Kidney (tissue), 13 donors: ENCODE measurements at regions not wholly inside any gene's neighbourhood (a gene's known extent, or its start where the extent isn't known, plus 50 kb on each side); places are given as distances from the start of the nearest gene placed in this dataset.
A peak's percentile ranks its signal among the peaks of the same experiment; 100 is the strongest.

Experiments
- DNase-seq, 5 donors: peaks; one replicate each; pipeline ENCODE4 v3.0.0-alpha.2; 2013 to 2020
- FAIRE-seq: peaks from 2 replicates; lab custom pipeline; 2012; peaks lifted over from hg19 to GRCh38; lab: Jason Lieb, UNC
- H3K27ac ChIP-seq, 2 donors: one replicate each; pipeline ENCODE4 v1.7.0; 2013; ENCODE audit warnings: low read depth in 2 of 2, low read length in 2 of 2, inconsistent platforms in 1 of 2
- H3K27me3 ChIP-seq: one replicate; pipeline ENCODE4 v1.7.1; 2013; ENCODE audit warnings: low read length, inconsistent platforms; ENCODE audit not compliant: control insufficient read depth, insufficient read depth
- H3K36me3 ChIP-seq, 3 donors: one replicate each; pipeline versions ENCODE4 v1.7.0 to v1.7.1; 2013; ENCODE audit warnings: low read length in 3 of 3, control low read depth in 1 of 3, inconsistent platforms in 1 of 3; ENCODE audit not compliant: insufficient read depth in 3 of 3, control insufficient read depth in 2 of 3
- H3K4me1 ChIP-seq, 3 donors: one replicate each; pipeline versions ENCODE4 v1.7.0 to v1.7.1; 2013; ENCODE audit warnings: low read length in 3 of 3, inconsistent platforms in 1 of 3, low read depth in 1 of 3; ENCODE audit not compliant: control insufficient read depth in 2 of 3, insufficient read depth in 2 of 3
- H3K4me3 ChIP-seq, 3 donors: one replicate each; pipeline versions ENCODE4 v1.7.0 to v1.8.1; 2013; ENCODE audit warnings: low read length in 3 of 3, control low read depth in 1 of 3, inconsistent platforms in 1 of 3
- H3K9ac ChIP-seq, 3 donors: one replicate each; pipeline versions ENCODE4 v1.7.0 to v1.7.1; 2013; ENCODE audit warnings: low read length in 3 of 3, control low read depth in 1 of 3, inconsistent platforms in 1 of 3
- H3K9me3 ChIP-seq, 3 donors: one replicate each; pipeline versions ENCODE4 v1.7.0 to v1.7.1; 2013; ENCODE audit warnings: low read length in 3 of 3, control low read depth in 1 of 3, inconsistent platforms in 1 of 3; ENCODE audit not compliant: control insufficient read depth in 2 of 3, insufficient read depth in 1 of 3
- CTCF ChIP-seq: IDR thresholded peaks from 3 replicates; pipeline ENCODE4 v1.5.1; 2012; ENCODE audit warnings: mild to moderate bottlenecking, moderate library complexity, borderline replicate concordance; ENCODE audit not compliant: insufficient read depth; ENCODE audit errors: extremely low read depth
- intact Hi-C: fragments of 100-400 bp; cut with DNase I; formaldehyde crosslinking; loops from one replicate; pipeline ENCODE4 v1.11.1; 2022
- donor health status: control.
- donor health status: control.
- donor health status: control.
- donor health status: control.
- donor health status: control.
- donor health status: DM: yes; HTN: yes; CAD: no.
- donor health status: Normal renal cell carcinoma (clear cell type).

GRCh38 chr7:34406848-34407530 lies 251.0 kb upstream of the NPSR1 start:
- peak in 3 of 5 donors; percentile 11 to 32 (median 14) for DNase-seq

GRCh38 chr7:34407586-34407985 lies 250.4 kb upstream of the NPSR1 start:
- H3K4me3 ChIP-seq, result no peak overlapping the region
- DNase-seq (no peak), FAIRE-seq (no peak)
- H3K27ac ChIP-seq, result no peak overlapping the region
- intact Hi-C loops, result no loop called here
- TF ChIP-seq CTCF, result no peak
- H3K27me3 ChIP-seq, result no peaks in the 10 kb centered on the region
- no peaks in the 10 kb centered on the region for H3K9me3 ChIP-seq
- H3K36me3 ChIP-seq, result no peaks in the 10 kb centered on the region
- H3K4me1 ChIP-seq, result no peaks in the 10 kb centered on the region
- H3K9ac ChIP-seq, result no peak overlapping the region

More at GRCh38 chr7:34406848-34407530, 251.0 kb upstream of the NPSR1 start:
- Histone ChIP-seq H3K4me3 (no peak overlapping the region), H3K27me3 (no peaks in the 10 kb centered on the region), H3K27ac (no peak overlapping the region), H3K4me1 (no peaks in the 10 kb centered on the region), H3K36me3 (no peaks in the 10 kb centered on the region), H3K9ac (no peak overlapping the region), H3K9me3 (no peaks in the 10 kb centered on the region)
- no peak for FAIRE-seq
- intact Hi-C loops, result no loop called here
- no peak for TF ChIP-seq CTCF

- Histone ChIP-seq H3K27ac (no peak overlapping the region), H3K4me1 (no peaks in the 10 kb centered on the region), H3K9ac (no peak overlapping the region), H3K27me3 (no peaks in the 10 kb centered on the region), H3K4me3 (no peak overlapping the region), H3K9me3 (no peaks in the 10 kb centered on the region), H3K36me3 (no peaks in the 10 kb centered on the region)
- intact Hi-C loops, result no loop called here
- DNase-seq (no peak), FAIRE-seq (no peak)
- no peak for TF ChIP-seq CTCF
These were observed 240.2 kb upstream of the NPSR1 start for GRCh38 chr7:34417781-34418180.

- no peak overlapping the region for H3K27ac ChIP-seq
- intact Hi-C loops, result no loop called here
- no peak for FAIRE-seq
These were observed 236.5 kb upstream of the NPSR1 start for GRCh38 chr7:34421526-34421925.

More at GRCh38 chr7:34421526-34421925, 236.5 kb upstream of the NPSR1 start:
- no peaks in the 10 kb centered on the region for H3K4me1 ChIP-seq
- no peak for TF ChIP-seq CTCF
- H3K9ac ChIP-seq, result no peak overlapping the region
- no peak for DNase-seq
- H3K4me3 ChIP-seq, result no peak overlapping the region
- H3K27me3 ChIP-seq, result no peaks in the 10 kb centered on the region
- no peaks in the 10 kb centered on the region for H3K9me3 ChIP-seq
- H3K36me3 ChIP-seq, result no peaks in the 10 kb centered on the region
